NCI-H2107 treated with DMSO at 0.1 percent for 48 hours (cell line): ENCODE measurements at regions not wholly inside any gene's neighbourhood (a gene's known extent, or its start where the extent isn't known, plus 50 kb on each side); places are given as distances from the start of the nearest gene placed in this dataset.
"Not testable (repeated sequence)": the region's sequence is repeated elsewhere in the genome, so short reads cannot be mapped to it uniquely, and the experiment has no call there.

Source experiments
- DNase-seq: peaks from one replicate; lab custom pipeline; 2025; ENCODE audit not compliant: unreplicated experiment; lab: John Stamatoyannopoulos, UW

DNA sequence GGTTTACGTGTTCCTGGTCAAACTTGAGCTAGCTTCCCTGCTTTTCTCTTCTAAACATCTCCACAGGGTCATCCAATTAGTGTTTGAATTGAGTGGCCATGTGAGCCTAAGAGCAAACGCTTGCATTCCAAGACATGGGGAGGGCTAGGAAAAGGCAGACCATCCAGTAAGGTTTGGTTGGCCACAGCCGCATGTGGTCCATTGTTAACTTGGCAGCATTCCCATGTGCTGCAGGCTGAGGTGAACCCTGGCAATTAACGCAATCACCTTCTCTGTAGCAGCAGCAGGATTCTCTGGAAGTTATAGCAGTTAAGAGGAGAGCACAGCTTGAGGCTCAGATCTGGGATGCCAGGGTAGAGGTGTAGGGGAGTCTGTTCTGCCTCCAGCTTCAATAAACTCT is 502.2 kb upstream of the LMCD1 start:
- DNase-seq: no peak

DNA sequence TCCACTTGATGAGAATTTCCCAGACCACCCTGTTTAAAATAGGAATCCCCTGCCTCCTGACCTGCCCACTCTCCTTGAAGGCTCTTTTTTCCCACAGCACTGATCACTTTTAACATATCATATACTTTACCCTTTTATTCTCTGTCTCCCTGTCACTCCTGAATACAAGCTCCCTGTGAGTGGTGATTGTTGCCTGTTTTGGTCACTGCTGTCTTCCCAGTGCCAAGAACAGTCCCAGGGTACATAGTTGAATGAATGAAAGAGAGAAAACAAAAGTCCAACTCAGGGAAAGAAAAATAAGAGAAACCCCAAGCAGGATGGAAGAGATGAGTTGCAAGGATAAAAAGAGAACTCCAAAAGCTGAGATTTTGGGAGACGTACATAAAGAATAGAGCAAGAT is 500.3 kb upstream of the LMCD1 start:
- no peak for DNase-seq

DNA sequence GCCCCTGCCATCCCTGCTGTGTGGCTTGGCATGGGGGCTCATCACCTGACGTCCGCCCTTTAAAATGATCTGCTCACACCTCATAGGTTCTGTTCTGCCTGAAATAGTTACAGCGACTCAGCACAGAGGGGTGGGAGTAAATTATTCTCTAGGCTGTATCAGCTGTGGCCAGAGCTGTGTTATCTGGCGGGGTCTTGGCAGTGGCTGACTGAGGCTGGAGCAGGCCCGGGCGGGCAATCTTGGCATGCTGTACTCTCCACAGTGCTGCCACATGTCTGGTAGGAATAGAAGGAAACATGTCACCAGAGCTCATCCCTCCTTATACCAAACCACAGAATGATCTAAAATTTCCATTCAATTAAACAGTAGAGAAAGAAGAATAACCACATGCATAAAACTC is 499.9 kb upstream of the LMCD1 start:
- no peak for DNase-seq

DNA sequence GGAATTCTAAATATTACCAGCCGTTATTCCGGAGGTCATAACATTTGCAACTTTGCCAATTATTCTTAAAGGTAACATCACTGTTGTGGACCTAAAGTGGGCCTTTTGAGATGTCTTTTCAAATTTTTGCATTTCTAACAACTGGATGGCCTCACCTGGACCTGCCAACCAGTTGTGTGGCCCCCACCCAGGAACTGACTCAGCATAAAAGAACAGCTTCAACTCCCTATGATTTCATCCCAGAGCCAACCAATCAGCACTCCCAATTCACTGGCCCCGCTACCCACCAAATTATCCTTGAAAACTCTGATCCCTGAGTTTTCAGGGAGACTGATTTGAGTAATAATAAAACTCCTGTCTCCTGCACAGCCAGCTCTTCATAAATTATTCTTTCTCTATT is 489.7 kb upstream of the LMCD1 start:
- no peak for DNase-seq

DNA sequence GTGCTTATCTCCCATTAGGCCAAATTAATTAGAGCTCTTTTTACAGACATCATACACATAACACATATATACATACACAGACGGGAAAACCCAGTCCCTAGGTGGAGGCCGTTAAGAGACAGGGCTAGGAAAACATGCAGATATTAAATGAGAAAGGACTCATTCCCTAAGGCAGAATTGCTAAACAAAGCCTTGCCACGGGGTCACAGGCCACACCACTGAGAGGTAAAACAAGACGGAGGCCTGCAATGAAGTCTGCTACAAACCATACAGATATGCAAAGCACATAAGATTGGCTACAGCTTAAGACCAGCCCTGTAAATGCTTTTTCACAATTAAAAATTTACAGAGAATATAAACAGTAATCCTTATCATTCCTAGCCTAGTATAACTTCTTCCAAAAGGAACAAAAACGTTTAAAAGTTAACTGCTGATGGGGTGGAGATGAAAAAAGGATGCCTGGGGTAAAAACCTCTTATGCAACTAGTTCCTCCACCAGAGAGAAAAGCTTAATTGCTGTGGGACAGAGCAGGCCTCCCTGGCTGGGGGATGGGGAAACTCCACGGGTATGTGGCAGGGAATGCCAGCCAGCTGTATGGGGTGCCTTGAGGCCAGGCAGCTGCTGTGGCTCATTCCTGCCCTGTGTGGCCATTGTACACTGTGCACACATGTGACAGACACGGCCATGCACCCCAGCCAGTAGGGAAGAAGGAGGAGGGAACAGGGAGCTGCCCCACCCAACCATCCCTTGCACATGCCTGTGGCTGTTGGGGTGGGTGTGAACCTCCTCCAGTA is 481.4 kb upstream of the LMCD1 start:
- no peak for DNase-seq

DNA sequence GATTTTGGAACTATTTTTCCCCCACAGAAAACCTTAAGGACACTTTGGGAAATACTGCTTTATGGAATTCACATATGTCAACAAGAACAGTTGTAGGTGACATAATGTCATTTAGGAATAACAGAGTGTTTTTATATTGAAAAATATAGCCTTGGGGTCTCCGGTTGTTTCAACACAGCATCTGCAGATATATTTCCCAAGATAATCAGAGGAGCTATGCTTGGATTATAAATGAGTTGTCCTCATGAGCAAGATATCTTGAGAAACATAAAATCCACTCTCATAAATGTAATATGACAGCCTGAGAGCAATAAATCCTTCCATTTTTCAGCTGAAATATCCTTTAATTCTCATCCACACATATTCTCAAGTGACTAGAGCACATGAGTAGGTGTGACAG is 473.7 kb upstream of the LMCD1 start:
- no peak for DNase-seq

DNA sequence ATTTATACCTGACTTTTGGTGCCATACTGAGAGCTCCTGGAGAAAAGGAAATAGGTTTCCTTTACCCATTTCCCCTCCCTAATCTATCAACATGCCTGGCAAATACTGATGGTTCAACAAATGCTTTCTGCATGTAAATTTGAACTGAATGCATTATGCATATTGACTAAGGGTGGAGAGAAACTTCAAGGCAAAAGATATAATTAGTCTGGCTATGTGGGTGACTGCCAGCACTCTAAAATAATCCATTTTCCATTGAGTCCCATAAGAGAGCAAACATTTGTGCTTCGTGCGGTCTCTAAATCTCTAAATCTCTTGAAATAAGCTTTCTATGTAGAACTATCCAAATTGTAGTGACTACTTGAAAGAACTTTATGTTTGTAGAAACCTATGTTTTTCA is 451.3 kb upstream of the LMCD1 start:
- no peak for DNase-seq

DNA sequence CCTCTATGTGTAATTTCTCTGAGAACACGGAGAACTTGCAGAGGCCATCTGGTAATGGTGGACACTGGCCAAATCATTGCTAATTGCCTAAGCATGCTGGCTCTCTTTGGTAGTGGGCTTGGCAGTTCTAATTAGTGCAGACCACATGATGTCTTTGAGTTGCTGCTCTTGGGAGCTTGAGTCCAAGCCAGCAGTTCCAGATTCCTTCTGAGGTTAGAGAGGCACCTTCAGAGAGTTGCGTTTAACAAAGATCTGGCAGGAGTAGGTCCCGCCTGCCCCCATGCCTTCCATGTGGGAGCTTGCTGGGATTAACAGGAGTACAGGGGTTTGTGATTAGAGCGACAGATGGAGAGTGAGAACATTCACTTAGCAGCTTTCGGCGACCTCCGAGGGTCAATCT is 449.0 kb upstream of the LMCD1 start:
- DNase-seq: no peak

DNA sequence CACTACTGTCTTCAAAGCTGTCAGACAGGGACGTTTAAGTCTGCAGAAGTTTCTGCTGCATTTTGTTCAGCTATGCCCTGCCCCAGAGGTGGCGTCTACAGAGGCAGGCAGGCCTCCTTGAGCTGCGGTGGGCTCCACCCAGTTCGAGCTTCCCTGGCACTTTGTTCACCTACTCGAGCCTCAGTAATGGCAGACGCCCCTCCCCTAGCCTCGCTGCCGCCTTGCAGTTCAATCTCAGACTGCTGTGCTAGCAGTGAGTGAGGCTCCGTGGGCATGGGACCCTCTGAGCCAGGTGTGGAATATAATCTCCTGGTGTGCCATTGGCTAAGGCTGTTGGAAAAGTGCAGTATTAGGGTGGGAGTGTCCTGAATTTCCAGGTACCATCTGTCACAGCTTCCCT is 433.5 kb upstream of the LMCD1 start:
- not testable (repeated sequence) for DNase-seq

DNA sequence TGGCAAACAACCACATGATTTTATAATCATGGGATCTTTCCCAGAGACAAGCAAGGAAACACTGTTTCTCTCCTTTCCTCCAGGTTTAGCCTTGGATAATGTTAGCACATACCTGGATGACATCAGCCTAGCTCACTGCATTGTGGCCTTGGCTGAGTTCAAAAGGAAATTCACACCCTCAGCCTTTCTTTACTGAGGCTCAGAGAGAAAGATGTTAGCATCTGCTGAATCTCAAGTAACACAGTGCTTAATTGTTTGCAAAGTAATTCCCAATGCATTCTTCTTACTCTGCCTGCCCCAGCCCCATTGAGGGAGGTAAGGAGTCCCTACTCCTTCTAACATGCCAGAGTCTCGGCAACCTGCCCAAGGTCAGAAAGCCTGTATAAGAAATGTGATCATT is 432.2 kb upstream of the LMCD1 start:
- DNase-seq: no peak

DNA sequence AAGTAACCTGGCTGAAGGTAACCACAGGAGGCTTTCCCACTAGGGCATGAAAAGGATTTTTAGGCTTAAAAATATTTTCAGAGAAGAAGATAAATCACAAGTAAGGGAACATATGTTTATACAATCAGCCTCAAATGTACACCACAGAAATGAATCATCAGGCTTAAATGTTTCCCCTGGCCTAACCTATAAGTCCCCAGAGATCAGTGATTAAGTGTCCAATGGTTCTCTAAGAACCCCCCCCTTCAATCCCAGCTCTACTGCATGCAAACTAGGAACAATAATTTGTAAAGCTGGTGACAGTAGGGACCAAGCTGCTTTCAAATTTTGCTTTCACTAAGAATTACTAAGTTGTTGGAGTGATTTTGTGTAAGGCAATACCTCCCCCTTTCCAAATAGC is 431.6 kb upstream of the LMCD1 start:
- DNase-seq: no peak

DNA sequence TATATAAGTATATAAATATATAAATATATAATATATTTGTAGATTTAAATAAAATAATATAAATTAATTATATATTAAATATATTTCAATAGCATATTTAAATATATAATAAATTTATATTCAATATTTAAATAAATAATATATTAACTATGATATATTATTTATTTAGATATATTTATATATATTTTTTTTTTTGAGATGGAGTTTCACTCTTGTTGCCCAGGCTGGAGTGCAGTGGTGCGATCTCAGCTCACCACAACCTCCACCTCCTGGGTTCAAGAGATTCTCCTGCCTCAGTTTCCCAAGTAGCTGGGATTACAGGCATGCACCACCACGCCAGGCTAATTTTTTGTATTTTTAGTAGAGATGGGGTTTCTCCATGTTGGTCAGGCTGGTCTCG is 426.9 kb upstream of the LMCD1 start:
- DNase-seq: not testable (repeated sequence)

DNA sequence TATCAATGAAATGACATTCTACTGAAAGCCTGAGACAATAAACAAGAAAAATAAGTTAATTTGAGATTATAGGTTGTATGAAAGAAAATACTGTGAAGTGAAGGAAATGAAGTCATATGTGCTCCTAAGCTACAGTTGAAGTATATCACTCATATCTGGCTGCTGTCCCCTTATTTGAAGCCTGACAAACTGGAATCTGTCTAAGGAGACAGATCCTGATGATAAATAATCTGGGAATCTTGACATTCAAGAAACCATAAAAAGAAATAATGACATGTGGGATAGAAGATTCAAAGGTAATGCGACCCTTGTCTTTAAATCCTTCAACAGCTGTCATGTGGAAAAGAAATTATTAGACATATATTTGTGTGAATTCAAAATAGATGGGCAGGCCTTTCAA is 424.5 kb upstream of the LMCD1 start:
- DNase-seq: no peak

DNA sequence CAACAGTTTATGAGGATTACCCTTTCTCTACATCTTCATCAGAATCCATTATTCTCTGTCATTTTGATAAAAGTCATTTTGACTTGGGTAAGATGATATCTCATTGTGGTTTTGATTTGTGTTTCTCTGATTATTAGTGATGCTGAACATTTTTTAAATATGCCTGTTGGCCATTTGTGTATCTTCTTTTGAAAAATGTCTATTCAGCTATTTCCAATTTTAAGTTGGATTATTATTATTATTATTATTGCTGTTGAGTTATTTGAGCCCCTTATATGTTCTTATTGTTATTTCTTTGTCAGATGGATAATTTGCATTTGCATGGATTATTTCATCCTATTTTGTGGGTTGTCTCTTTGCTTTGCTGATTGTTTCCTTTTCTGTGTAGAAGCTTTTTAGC is 421.2 kb upstream of the LMCD1 start:
- no peak for DNase-seq

DNA sequence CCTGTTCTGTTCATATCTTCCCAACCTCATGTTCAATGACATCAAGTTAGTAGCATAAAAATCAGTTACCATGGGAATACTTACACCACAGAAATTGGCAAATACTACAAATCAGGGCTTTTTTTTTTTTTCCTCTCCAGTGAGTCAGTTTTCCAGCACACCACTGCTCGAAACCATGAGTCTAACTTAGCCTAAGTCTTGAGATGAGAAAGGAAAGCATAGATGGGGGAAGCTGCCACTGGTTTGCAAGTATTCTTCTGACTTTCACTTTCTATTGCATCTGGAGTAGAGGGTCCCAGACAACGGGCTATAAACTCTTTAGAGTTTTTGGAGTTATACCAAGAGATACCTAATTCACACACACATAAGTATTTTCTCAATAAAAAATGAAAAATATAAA is 416.1 kb upstream of the LMCD1 start:
- DNase-seq: no peak

DNA sequence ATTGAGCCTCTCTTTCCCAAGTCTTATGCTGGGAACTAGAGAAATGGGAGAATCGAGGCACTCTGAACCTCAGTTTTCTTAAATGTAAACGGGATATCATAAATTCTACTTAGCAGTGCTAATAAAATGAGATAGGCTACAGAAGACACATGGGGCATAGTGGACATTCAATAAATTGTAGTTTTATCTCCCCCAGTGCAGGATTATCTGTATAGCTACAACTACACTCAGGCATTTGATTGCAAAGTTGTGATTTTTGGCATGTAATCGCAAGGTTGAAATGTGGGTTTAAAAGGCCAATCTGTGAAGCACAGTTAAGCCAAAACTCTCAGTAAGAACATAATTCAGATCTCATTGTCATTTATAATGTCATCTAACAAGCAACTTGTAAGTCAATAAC is 413.7 kb upstream of the LMCD1 start:
- DNase-seq: no peak

DNA sequence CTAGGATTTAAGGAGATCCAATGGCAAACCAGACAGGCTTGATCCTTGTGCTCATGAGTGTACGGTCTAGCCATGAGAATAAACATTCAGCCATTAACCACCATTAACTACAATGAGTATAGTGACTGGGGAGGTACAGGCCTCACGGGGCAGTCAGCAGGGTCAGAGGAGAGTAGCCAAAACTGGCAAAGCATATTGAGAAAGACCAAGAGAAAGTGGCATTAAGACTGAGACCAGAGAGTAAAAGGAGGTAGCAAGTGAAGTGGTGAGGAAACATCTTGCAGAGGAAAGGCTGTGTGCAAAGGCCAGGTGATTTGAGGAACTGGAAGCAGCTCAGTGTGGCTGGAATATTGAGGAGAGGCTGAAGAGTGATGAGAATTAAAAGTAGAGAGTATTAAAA is 407.2 kb upstream of the LMCD1 start:
- no peak for DNase-seq

DNA sequence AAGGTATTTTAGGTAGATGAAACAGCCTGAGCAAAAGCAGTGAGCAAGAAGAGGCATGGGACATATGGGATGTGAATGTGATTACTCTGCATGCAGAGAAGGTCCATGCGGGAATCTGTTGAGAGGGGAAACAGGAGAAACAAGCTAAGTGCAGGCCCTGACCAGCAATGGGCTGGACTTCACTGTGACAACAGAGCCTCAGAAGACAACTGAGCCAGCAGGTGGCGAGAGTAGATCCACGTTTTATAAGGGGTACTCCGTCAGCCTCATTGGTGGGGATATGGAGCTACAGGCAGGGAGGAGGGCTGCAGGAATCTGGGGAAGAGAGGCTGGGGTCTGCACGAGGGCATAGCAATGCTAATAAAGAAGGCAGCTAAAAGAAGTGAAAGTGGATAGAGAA is 405.9 kb upstream of the LMCD1 start:
- no peak for DNase-seq

DNA sequence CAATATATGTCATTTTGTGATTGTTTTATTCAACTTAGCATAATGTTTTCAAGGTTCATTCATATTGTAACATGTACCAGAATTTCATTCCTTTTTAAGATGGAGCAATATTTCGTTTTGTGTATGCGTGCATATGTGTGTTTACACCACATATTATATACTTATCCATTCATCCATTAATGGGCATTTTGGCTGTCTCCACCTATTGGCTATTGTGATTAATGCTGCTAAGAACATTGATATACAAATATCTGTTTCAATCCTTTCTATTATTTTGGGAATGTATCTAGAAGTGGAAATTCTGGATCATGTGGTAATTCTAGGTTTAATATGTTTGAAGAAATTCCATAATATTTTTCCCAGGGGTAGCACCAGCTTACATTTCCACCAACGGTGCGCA is 403.9 kb upstream of the LMCD1 start:
- no peak for DNase-seq

DNA sequence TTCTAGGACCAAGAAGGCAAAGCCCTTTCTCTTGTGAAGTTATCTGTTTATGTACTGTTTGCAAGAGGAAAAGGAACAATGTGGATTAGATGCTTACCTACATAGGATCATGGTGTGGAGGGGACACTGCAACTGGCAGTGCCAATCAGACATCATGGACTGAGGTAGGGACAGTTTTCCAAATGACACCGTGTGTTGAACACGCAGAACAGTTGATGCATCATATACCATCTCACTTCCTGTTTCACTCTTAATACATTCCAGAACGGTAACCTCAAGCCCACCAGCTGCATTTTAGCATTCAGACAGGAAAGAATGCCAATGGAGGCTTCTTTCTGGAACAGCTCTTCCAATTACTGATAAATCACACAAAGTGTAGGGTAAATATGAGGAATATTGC is 397.7 kb upstream of the LMCD1 start:
- DNase-seq: no peak

DNA sequence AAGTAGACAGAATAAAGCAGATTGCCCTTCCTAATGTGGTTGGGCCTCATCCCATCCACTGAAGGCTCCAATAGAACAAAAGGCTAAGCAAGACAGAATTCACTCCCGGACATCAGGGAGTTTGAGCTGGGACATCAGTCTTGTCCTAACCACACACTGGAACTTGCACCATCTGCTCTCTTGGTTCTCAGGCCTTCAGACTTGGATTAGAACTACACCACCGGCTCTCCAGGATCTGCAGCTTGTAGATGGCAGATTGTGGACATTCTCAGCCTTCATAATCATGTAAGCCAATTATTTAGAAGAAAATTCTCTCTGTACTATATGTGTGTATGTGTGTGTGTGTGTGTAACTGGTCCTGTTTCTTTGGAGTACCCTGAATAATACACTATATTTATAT is 394.7 kb upstream of the LMCD1 start:
- no peak for DNase-seq

DNA sequence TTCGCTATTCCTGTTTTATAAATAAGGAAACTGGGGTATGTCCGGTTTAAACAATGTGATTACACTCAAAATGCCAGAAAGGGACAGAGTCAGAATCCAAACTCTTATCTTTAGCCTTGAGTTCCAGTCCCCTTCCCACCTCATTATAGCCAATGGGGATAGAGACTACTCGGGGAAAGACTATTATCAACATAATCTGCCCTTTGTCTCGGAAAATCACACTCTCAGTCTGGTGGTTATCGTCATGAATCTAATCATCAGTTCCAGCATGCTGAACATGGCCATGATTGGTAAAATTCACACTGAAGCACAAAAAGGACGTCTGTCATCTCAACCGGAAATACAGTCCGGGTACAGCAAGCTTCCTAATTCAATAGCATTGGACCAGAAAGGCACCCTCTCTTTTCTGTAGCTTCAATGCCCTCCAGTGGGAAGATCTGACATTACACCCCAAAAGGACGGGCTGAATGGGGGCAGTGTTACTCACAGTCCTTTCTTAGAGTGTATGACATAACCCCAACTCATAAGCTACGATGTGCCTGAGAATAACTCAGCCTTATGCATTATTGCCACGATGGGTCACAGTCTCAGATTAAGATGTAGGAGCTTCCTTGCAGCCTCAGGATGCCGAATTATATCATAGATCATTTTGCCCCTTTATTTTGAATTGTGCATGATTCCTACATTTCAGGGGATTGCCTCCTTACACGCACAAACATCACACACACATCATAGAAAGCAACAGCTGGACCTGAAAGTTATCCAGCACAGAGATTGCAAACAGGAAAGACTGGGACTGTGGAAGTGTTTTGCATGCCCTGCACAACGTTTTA is 390.4 kb upstream of the LMCD1 start:
- DNase-seq: peak; percentile 3

DNA sequence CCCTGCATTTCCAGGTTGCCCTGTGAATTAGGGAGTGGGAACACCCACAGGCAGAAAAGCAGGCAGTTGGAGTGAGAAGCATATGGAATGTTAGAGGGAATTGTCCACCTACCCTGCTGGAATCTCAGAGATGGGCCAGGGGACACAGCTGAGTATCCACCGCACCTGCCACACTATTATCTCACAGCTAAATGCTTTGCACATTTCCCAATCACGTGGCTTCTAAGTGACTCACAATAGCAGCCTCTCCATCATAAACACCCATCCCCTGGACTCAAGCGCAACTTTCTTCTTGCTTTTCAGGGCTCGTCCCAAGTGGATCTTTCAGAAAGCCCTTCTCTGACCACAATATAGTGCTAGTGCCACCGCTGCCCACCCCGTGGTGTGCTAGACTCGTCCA is 389.0 kb upstream of the LMCD1 start:
- DNase-seq: no peak
